Gastroesophageal sphincter (tissue), 4 donors: ENCODE measurements at regions not wholly inside any gene's neighbourhood (a gene's known extent, or its start where the extent isn't known, plus 50 kb on each side); places are given as distances from the start of the nearest gene placed in this dataset.

ENCODE experiments used
- ATAC-seq: fragments of 150-250 bp; one replicate; pipeline ENCODE4 v1.9.1; 2016; ENCODE audit warnings: mild to moderate bottlenecking, moderate library complexity
- H3K27ac ChIP-seq, 4 donors: fragments of 200-600 bp; sonication (generic) in 3 of 4; 1 replicate in 3 of 4; 2 replicates in 1 of 4; pipeline ENCODE4 v1.5.1; 2016 to 2019
- H3K27me3 ChIP-seq: fragments of 200-600 bp; sonication (generic); one replicate; pipeline ENCODE4 v1.5.1; 2019
- H3K36me3 ChIP-seq, 2 donors: fragments of 200-600 bp; sonication (generic); one replicate each; pipeline ENCODE4 v1.5.1; 2019; ENCODE audit warnings: control low read depth in 1 of 2
- H3K4me1 ChIP-seq, 3 donors: fragments of 200-600 bp; sonication (generic); 1 replicate in 2 of 3; 2 replicates in 1 of 3; pipeline ENCODE4 v1.5.1; 2016 to 2019; ENCODE audit warnings: control low read depth in 2 of 3
- H3K4me3 ChIP-seq, 2 donors: fragments of 200-600 bp; sonication (generic); one replicate each; pipeline ENCODE4 v1.5.1; 2019; ENCODE audit warnings: mild to moderate bottlenecking in 1 of 2, moderate library complexity in 1 of 2
- H3K9me3 ChIP-seq, 3 donors: fragments of 200-600 bp; sonication (generic); one replicate each; pipeline ENCODE4 v1.5.1; 2017 to 2019; ENCODE audit warnings: control low read depth in 2 of 3
- EP300 ChIP-seq: sonication (generic); formaldehyde crosslinking; IDR thresholded peaks from one replicate; pipeline ENCODE4 v1.6.1; 2017; ENCODE audit warnings: antibody characterized with exemption, mild to moderate bottlenecking
- POLR2A ChIP-seq, 2 donors: fragments of 450-650 bp; IDR thresholded peaks; one replicate each; pipeline ENCODE4 v1.6.1; 2017; ENCODE audit warnings: antibody characterized with exemption in 2 of 2, mild to moderate bottlenecking in 2 of 2, moderate library complexity in 1 of 2
- POLR2AphosphoS5 ChIP-seq: sonication (generic); formaldehyde crosslinking; IDR thresholded peaks from one replicate; pipeline ENCODE4 v1.6.1; 2017; ENCODE audit warnings: antibody characterized with exemption
- WGBS, 2 donors: methylation state at CpG; one replicate each; pipeline ENCODE4 v1.1.5; 2018; ENCODE audit warnings: low coverage in 1 of 2; 5-methylcytosine and 5-hydroxymethylcytosine counted together
- TF ChIP-seq, protein P1 (sequence below), 4 experiments: fragments of 200-600 bp in 2 of 4; fragments of 450-650 bp in 2 of 4; sonication (generic) in 1 of 4; IDR thresholded peaks; one replicate each; pipeline ENCODE4 v1.5.1; 2017 to 2019; ENCODE audit warnings: antibody characterized with exemption in 4 of 4, mild to moderate bottlenecking in 2 of 4, moderate library complexity in 2 of 4

- Histone ChIP-seq H3K4me3 (no peak overlapping the region), H3K4me1 (no peaks in the 10 kb centered on the region), H3K27ac (no peak overlapping the region), H3K36me3 (no peaks in the 10 kb centered on the region), H3K9me3 (no peaks in the 10 kb centered on the region), H3K27me3 (no peaks in the 10 kb centered on the region)
- WGBS, 2 donors = 83 to 94% methylated on average over 2 of the region's 2 CpGs
- TF ChIP-seq, protein P1, sequence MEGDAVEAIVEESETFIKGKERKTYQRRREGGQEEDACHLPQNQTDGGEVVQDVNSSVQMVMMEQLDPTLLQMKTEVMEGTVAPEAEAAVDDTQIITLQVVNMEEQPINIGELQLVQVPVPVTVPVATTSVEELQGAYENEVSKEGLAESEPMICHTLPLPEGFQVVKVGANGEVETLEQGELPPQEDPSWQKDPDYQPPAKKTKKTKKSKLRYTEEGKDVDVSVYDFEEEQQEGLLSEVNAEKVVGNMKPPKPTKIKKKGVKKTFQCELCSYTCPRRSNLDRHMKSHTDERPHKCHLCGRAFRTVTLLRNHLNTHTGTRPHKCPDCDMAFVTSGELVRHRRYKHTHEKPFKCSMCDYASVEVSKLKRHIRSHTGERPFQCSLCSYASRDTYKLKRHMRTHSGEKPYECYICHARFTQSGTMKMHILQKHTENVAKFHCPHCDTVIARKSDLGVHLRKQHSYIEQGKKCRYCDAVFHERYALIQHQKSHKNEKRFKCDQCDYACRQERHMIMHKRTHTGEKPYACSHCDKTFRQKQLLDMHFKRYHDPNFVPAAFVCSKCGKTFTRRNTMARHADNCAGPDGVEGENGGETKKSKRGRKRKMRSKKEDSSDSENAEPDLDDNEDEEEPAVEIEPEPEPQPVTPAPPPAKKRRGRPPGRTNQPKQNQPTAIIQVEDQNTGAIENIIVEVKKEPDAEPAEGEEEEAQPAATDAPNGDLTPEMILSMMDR (IDR thresholded peaks at IDR 0.05) = peak in 2 of 4 experiments; percentile 24 to 40
- no peak for TF ChIP-seq POLR2A (IDR thresholded peaks at IDR 0.05)
- no peak for TF ChIP-seq EP300
- ATAC-seq = no peak
Measured at GRCh38 chr10:61024856-61025201, 80.8 kb upstream of the RHOBTB1 start.

- no peaks in the 10 kb centered on the region for H3K4me1 ChIP-seq
Measured at GRCh38 chr10:61024151-61024855, 80.3 kb upstream of the RHOBTB1 start.

DNA sequence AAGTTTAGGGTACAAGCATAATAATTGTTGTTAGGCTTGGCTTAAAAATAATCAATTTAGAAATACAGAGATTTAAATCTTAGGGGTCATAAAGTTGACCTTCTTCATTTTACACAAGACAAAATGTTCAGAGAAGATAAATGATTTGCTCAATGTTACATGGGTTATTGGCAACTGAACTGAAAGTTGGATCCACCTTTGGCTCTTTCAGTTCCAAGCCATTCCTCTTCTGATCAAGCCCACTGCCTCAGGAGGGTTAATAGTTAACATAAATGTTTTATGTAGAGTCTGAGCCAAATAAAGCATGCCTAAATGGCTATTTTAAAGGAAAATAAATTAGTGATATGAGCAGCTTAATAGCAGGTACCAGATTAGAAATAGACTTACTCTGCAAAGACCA lies 79.1 kb upstream of the RHOBTB1 start:
- ATAC-seq = no peak
- no peaks in the 10 kb centered on the region for H3K9me3 ChIP-seq
- H3K27ac ChIP-seq = no peak overlapping the region
- no peaks in the 10 kb centered on the region for H3K36me3 ChIP-seq
- TF ChIP-seq POLR2A (IDR thresholded peaks at IDR 0.05) = no peak
- TF ChIP-seq EP300 = no peak
- no peak for TF ChIP-seq POLR2AphosphoS5
- TF ChIP-seq, protein P1 (IDR thresholded peaks at IDR 0.05) = no peak
- no peaks in the 10 kb centered on the region for H3K27me3 ChIP-seq
- no peaks in the 10 kb centered on the region for H3K4me1 ChIP-seq
- H3K4me3 ChIP-seq = no peak overlapping the region

More at GRCh38 chr10:61024151-61024855, 80.3 kb upstream of the RHOBTB1 start:
- ATAC-seq = no peak
- no peaks in the 10 kb centered on the region for H3K36me3 ChIP-seq
- H3K9me3 ChIP-seq = no peaks in the 10 kb centered on the region
- WGBS, 2 donors = 30 to 36% methylated on average over 1 of the region's 1 CpG
- no peak overlapping the region for H3K27ac ChIP-seq
- H3K27me3 ChIP-seq = no peaks in the 10 kb centered on the region
- no peak overlapping the region for H3K4me3 ChIP-seq
- TF ChIP-seq POLR2A (IDR thresholded peaks at IDR 0.05) (no peak), POLR2AphosphoS5 (no peak)

DNA sequence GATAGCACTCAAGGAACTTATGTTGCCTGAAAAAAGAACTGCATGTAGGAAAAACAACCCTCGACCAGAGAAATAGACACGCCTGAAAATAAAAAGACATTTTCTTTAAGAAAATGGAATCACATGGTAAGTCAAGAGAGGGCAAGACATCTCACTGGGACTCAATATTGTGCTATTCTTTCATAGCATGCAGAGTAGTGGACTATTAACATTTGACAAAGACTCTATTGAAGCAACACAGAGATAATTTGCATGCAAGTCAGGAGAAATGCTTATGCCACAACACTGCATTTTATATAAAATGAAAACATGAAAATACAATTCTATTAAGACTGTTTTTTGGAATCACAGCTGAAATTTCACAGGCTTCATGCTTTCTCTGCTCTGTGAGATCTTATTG lies 77.9 kb upstream of the RHOBTB1 start:
- ATAC-seq = no peak
- TF ChIP-seq POLR2AphosphoS5 (no peak), EP300 (no peak), POLR2A (IDR thresholded peaks at IDR 0.05) (no peak)
- TF ChIP-seq, protein P1 (IDR thresholded peaks at IDR 0.05) = no peak
- Histone ChIP-seq H3K9me3 (no peaks in the 10 kb centered on the region), H3K36me3 (no peaks in the 10 kb centered on the region), H3K27me3 (no peaks in the 10 kb centered on the region), H3K4me3 (no peak overlapping the region), H3K4me1 (no peaks in the 10 kb centered on the region), H3K27ac (no peak overlapping the region)
- WGBS, 2 donors = 56 to 85% methylated on average over 2 of the region's 2 CpGs

DNA sequence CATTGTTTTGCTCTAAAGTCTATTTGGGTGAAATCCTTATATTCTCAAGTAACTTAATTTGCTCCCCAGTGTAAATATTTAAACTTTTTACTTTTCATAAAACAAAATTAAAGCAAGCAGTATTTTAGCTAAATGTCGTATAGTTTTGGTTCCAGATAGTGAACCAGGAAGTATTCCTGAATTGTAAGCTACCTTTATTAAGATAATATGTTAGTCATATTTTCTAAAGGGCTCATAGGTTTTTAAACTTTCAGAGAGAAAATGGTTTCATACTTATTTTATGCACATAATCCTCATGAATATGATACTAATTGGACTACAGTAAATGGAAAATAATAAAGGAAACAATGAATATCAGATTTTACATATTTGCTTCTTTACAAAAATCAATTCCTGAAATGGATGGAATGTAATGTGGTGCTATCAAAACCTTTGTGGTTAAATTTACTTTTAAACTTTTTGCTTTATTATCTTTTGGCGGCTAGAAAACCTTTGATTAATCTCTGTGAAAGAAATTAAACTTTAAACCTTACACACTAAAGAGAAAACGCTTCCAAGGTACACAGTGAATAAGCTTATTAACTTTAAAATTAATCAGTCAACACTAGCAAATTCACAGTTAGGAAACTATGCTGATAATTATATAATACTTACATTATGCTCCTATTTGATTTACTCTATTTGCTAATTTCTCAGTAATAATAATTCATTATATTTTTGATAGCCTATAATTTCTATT lies 76.6 kb upstream of the RHOBTB1 start:
- 92 to 93% methylated on average over 3 of the region's 3 CpGs for WGBS, 2 donors
- no peaks in the 10 kb centered on the region for H3K9me3 ChIP-seq
- no peak overlapping the region for H3K4me3 ChIP-seq
- TF ChIP-seq POLR2AphosphoS5 (no peak), EP300 (no peak), POLR2A (IDR thresholded peaks at IDR 0.05) (no peak)
- TF ChIP-seq, protein P1 (IDR thresholded peaks at IDR 0.05) = no peak
- H3K4me1 ChIP-seq = no peaks in the 10 kb centered on the region
- ATAC-seq = no peak
- no peak overlapping the region for H3K27ac ChIP-seq
- no peaks in the 10 kb centered on the region for H3K27me3 ChIP-seq
- no peaks in the 10 kb centered on the region for H3K36me3 ChIP-seq
